Astrocyte (in vitro differentiated cells and primary cell): ENCODE measurements at regions not wholly inside any gene's neighbourhood (a gene's known extent, or its start where the extent isn't known, plus 50 kb on each side); places are given as distances from the start of the nearest gene placed in this dataset.

Experiments
- CTCF ChIP-seq: IDR thresholded peaks from 2 replicates; pipeline ENCODE4 v1.5.1; 2011; ENCODE audit warnings: low read depth, mild to moderate bottlenecking, inconsistent platforms, low read length, moderate library complexity; ENCODE audit not compliant: insufficient read depth
- EZH2 ChIP-seq: IDR thresholded peaks from 2 replicates; pipeline ENCODE4 v1.6.1; 2012; ENCODE audit warnings: mild to moderate bottlenecking, low read length, inconsistent platforms; ENCODE audit not compliant: insufficient read depth

- TF ChIP-seq EZH2 (no peak), CTCF (no peak)
These were observed 69.8 kb downstream of the HES1 start for GRCh38 chr3:194205675-194206133.
